ENCODE measurements at regions not wholly inside any gene's neighbourhood (a gene's known extent, or its start where the extent isn't known, plus 50 kb on each side); places are given as distances from the start of the nearest gene placed in this dataset.

DNA sequence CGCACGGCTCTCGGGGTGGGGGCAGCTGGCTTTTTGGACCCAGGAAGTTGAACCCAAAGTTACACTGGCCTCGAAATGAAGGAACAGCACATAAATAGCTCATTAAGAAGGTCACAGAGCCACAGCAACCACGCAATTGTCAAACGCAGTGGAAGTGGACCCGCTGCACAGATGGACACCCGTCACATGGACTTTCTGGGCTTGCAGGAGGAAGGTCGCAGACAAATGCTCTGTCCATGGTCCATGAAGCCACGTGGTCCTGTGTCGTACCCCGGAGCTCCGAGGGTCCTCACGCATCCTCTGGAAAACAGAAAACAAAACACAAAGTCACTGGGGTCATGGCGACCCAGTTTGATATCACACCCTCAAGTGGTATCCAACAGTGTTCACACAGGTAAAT lies 308.1 kb upstream of the SALL3 start:
- no peak for DNase-seq (ENCODE audit: extremely low read depth, low read depth)
- TF ChIP-seq, protein P1, sequence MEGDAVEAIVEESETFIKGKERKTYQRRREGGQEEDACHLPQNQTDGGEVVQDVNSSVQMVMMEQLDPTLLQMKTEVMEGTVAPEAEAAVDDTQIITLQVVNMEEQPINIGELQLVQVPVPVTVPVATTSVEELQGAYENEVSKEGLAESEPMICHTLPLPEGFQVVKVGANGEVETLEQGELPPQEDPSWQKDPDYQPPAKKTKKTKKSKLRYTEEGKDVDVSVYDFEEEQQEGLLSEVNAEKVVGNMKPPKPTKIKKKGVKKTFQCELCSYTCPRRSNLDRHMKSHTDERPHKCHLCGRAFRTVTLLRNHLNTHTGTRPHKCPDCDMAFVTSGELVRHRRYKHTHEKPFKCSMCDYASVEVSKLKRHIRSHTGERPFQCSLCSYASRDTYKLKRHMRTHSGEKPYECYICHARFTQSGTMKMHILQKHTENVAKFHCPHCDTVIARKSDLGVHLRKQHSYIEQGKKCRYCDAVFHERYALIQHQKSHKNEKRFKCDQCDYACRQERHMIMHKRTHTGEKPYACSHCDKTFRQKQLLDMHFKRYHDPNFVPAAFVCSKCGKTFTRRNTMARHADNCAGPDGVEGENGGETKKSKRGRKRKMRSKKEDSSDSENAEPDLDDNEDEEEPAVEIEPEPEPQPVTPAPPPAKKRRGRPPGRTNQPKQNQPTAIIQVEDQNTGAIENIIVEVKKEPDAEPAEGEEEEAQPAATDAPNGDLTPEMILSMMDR (IDR thresholded peaks at IDR 0.05; ENCODE audit: low read depth, low read length): no peak

DNA sequence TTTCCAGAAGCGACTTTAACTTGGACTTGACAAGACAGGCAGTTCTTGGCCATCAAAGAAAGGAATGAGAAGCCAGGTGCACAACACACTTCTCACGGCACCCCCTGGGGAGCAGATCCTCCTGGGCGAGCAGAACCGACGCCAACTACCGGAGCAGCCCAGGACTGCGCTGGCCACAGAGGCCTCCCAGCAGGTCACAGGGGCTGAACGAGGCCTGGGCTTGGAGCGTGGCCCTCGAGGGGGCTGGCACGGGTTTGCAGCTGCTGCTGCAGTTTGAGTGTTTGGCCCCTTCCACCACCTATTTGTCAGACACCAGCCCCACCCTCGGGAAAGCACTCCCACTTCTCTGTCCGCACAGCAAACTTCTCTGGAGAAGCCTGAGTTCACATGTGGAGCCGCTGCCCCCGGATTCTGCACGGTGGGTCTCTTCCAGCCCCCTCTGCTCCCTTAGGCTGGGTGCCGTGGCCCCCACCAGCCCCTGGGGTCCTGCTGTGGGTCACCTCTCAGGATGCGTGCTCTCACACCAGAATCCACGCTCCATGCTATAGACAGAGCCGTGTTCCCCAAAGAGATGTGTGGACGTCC lies 306.7 kb upstream of the SALL3 start:
- no peak for DNase-seq (ENCODE audit: extremely low read depth, low read depth)
- TF ChIP-seq, protein P1 (IDR thresholded peaks at IDR 0.05; ENCODE audit: low read depth, low read length): no peak

DNA sequence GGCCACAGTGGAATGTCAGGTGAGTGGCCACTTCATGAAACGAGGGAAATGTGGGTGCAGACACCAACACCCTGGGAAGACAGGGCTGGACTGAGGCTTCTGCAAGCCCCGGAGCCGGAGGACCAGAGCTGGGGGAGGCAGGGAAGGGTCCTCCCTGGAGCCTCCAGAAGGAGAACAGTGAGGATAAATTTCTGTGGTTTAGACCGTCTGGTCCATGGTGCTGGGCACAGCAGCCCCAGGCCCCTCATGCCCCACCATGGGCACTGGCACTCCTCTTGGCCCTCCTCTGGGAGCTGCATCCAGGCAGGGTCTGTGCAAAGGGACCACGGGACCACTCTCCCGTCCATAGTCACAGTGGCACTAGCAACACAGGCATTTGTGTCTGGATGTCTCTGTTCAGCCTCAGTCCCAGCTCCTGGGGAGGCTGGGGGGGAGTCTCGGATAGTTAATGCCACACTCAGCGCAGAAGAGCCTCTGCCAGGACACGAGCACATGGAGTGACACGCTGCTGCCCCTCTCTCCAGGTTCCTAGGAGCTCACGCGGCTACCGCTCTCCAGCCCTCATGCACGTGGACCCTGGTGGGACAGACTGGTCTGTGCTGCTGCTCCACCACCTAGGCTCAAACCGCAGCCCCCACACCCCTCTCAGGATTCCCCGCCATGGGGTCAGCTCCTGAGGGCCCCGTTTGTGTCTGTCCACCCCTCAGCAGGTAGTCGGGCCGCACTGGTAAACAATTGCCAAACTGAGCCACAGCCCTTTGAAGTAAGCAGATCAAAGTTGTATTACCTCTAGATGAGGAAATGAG lies 305.9 kb upstream of the SALL3 start:
- TF ChIP-seq, protein P1 (IDR thresholded peaks at IDR 0.05; ENCODE audit: low read depth, low read length): no peak
- DNase-seq (ENCODE audit: extremely low read depth, low read depth): no peak

DNA sequence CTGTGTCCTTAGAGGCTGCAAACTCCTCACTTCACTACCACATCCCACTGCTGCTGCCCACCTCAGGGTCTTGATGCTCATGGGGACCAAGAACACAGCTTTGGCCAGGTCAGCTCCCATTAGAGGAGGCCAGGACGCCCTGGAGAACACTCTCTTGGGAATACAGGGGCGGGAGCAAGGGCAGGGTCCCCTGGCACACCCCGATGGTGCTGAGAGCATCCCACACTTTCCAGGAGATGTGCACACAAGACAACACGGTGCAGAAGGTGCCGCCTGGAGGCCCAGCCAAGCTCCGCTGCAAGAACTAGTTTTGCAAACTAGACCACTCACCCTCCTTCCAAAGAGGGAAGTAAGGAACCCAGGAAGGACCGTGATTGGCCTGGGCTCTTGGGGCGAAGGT lies 304.4 kb upstream of the SALL3 start:
- DNase-seq (ENCODE audit: extremely low read depth, low read depth): no peak
- TF ChIP-seq, protein P1 (IDR thresholded peaks at IDR 0.05; ENCODE audit: low read depth, low read length): no peak

DNA sequence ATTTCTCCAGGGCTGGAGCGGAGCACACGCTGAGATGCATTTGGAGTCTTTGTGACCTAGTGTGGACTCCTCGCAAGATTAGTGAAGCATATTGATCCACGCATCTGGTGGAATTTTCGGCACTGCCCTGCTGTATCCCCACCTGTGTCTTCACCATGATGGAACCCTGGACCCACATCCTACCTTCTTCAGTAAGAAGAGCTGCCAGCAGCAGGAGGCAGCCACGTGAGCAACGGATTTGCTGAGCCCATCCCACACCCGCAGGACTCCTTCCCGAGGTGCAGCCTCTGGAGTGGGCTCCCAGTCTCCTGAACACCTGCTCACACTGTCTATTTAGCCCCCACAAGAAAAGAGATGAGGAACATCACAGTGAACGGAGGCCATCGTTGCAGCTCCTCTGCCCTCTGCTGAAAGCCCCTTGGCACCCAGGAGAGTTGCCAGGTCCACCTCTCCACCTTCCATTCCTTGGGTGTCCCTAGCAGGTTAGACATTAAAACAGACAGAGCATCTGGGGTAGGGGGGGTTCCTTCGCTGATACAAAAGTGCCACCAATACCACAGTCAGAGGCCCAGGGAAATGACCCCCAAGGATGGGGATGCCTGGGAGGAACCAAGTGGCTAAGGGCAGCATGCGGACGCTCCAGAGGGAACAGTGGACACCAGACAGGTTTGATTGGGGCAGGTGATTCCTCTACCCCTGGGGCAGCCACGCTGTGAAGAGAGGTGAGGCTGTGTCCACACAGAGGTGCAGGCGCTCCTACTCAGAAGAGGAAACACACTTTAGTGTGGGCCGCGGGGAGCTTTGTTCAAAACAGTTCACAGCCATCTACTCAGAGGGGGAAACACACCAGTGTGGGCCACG lies 302.8 kb upstream of the SALL3 start:
- DNase-seq (ENCODE audit: extremely low read depth, low read depth): no peak

DNA sequence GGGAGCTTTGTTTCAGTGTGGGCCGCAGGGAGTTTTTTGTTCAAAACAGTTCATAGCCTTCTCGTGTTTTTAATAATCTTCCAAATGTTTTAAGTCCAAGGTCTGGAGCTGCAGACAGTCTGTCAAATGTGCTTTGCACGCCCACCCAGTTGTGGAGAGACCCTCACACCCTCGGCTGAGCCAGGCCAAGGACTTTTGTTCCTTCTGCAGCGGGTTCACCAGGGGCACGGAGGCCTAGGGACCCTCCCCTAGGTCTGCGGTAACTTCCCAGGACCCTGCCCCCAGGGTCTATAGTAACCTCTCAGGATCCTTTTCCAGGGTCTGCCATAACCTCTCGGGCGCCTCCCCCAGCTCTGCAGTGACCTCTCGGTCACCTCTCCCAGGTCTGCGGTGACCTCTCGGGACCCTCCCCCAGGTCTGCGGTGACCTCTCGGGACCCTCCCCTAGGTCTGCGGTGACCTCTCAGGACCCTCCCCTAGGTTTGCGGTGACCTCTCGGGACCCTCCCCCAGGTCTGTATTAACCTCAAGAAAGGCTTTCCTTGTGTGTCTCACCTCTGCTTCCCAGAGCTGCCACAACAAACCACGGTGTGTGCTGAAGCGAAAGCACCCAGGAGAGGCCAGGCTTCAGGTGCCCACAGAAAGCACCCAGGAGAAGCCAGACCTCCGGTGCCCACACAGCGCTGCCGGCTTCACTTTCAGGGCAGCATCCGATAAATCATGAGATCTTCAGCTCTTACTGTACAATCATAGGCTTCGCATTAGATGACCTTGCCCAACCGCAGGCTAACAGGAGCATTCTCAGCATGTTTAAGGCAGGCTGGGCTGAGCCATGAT lies 301.9 kb upstream of the SALL3 start:
- TF ChIP-seq, protein P1 (IDR thresholded peaks at IDR 0.05; ENCODE audit: low read depth, low read length): no peak
- no peak for DNase-seq (ENCODE audit: extremely low read depth, low read depth)

More for the DNA sequence above, 302.8 kb upstream of the SALL3 start:
- TF ChIP-seq, protein P1 (IDR thresholded peaks at IDR 0.05; ENCODE audit: low read depth, low read length): no peak

Measured in AG09319 (cell line).